K562 (cell line): ENCODE measurements at regions not wholly inside any gene's neighbourhood (a gene's known extent, or its start where the extent isn't known, plus 50 kb on each side); places are given as distances from the start of the nearest gene placed in this dataset.

Experiments
- ATAC-seq: fragments of 200-7000 bp; cut with Tn5 transposase; 3 replicates; pipeline ENCODE4 v1.9.1; 2020; ENCODE audit warnings: moderate library complexity
- BruUV-seq: library from RNA; stranded (reverse); fragments of 400-500 nt; replicated peaks from 2 replicates; lab custom pipeline; 2021; lab: Mats Ljungman, UMichigan
- CTCF ChIA-PET: fragments of 300-600 bp; formaldehyde crosslinking; extraction: SDS; loops from one replicate; lab custom pipeline; 2021; ENCODE audit warnings: low intra/inter-chr PET ratio; lab: Yijun Ruan, JAX
- POLR2A ChIA-PET: fragments of 300-600, 350-650 bp; sonication (Branson Sonifier 250); formaldehyde crosslinking; extraction: SDS; loops from one replicate; lab custom pipeline; 2021; ENCODE audit warnings: antibody characterized with exemption, inconsistent platforms; lab: Yijun Ruan, JAX
- DNase-seq, 4 experiments: peaks; one replicate each; pipeline versions ENCODE4 v3.0.0 to v3.0.0-alpha.2; 2011 to 2018; ENCODE audit warnings: low spot score in 3 of 4, mixed read lengths in 3 of 4; ENCODE audit errors: extremely low read depth in 1 of 4
- FAIRE-seq: peaks from 2 replicates; lab custom pipeline; 2011; peaks lifted over from hg19 to GRCh38; lab: Jason Lieb, UNC
- H2AFZ ChIP-seq: 2 replicates; pipeline ENCODE4 v1.6.0; 2011; ENCODE audit warnings: low read depth, low read length, control low read depth, inconsistent platforms
- H3K27ac ChIP-seq: fragments of 200-600 bp; 3 replicates; pipeline ENCODE4 v1.8.0; 2011; ENCODE audit warnings: low read depth, mild to moderate bottlenecking, control low read depth, inconsistent platforms, low read length, moderate library complexity, mixed read lengths; ENCODE audit errors: extremely low read depth
- H3K27me3 ChIP-seq, 2 experiments: fragments of 300-600 bp in 1 of 2; 2 replicates in 1 of 2; 3 replicates in 1 of 2; pipeline versions ENCODE4 v1.6.0 to v1.8.0; 2011; ENCODE audit warnings: inconsistent platforms in 2 of 2, low read length in 2 of 2, mild to moderate bottlenecking in 1 of 2, mixed read lengths in 1 of 2, moderate library complexity in 1 of 2; ENCODE audit not compliant: control insufficient read depth in 2 of 2, insufficient read depth in 2 of 2
- H3K36me3 ChIP-seq: fragments of 300-600 bp; 3 replicates; pipeline ENCODE4 v1.8.0; 2011; ENCODE audit warnings: mild to moderate bottlenecking, low read length, inconsistent platforms; ENCODE audit not compliant: control insufficient read depth, insufficient read depth
- H3K4me1 ChIP-seq, 2 experiments: fragments of 200-600 bp in 1 of 2; replicated peaks in 1 of 2; 2 replicates in 1 of 2; 3 replicates in 1 of 2; pipeline versions ENCODE4 v1.5.1 to v1.8.0; 2011; ENCODE audit warnings: inconsistent platforms in 2 of 2, low read length in 2 of 2, mild to moderate bottlenecking in 1 of 2, mixed read lengths in 1 of 2, moderate library complexity in 1 of 2; ENCODE audit not compliant: control insufficient read depth in 2 of 2, insufficient read depth in 2 of 2
- H3K4me2 ChIP-seq: 2 replicates; pipeline ENCODE4 v1.6.1; 2011; ENCODE audit warnings: low read length, control low read depth, inconsistent platforms, mixed read lengths; ENCODE audit not compliant: insufficient read depth
- H3K4me3 ChIP-seq: fragments of 200-600 bp; sonication (generic), shearing (Covaris generic); 2 replicates; pipeline ENCODE4 v1.5.1; 2016; ENCODE audit warnings: control low read depth, inconsistent platforms
- H3K79me2 ChIP-seq: fragments of 200-600 bp; 3 replicates; pipeline ENCODE4 v1.8.0; 2011; ENCODE audit warnings: low read length, inconsistent platforms; ENCODE audit not compliant: control insufficient read depth, insufficient read depth
- H3K9ac ChIP-seq, 2 experiments: 2 replicates each; pipeline versions ENCODE4 v1.6.0 to v1.6.1; 2011; ENCODE audit warnings: low read depth in 2 of 2, low read length in 2 of 2, control low read depth in 1 of 2, inconsistent platforms in 1 of 2, mild to moderate bottlenecking in 1 of 2, mixed read lengths in 1 of 2; ENCODE audit not compliant: insufficient read depth in 1 of 2
- H3K9me1 ChIP-seq: one replicate; pipeline ENCODE4 v1.6.0; 2011; ENCODE audit warnings: inconsistent platforms, mild to moderate bottlenecking, low read length, moderate library complexity; ENCODE audit not compliant: control insufficient read depth, insufficient read depth
- H3K9me3 ChIP-seq: replicated peaks from 2 replicates; pipeline ENCODE4 v1.5.1; 2011; ENCODE audit warnings: low read depth, low read length, inconsistent platforms; ENCODE audit not compliant: control insufficient read depth, insufficient read depth
- H4K20me1 ChIP-seq: replicated peaks from 2 replicates; pipeline ENCODE4 v1.6.1; 2011; ENCODE audit warnings: low read length, inconsistent platforms, mixed read lengths; ENCODE audit not compliant: control insufficient read depth, insufficient read depth
- ATF1 ChIP-seq, 2 experiments: fragments of 450-650 bp in 1 of 2; IDR thresholded peaks; 2 replicates each; pipeline ENCODE4 v1.6.1; 2016; ENCODE audit warnings: missing compliant biosample characterization in 1 of 2, missing genetic modification characterization in 1 of 2
- CEBPB ChIP-seq: fragments of 450-650 bp; IDR thresholded peaks from 2 replicates; pipeline ENCODE4 v1.6.1; 2016; ENCODE audit warnings: missing genetic modification characterization, missing compliant biosample characterization
- CTBP1 ChIP-seq: fragments of 450-650 bp; IDR thresholded peaks from 2 replicates; pipeline ENCODE4 v1.6.1; 2016; ENCODE audit warnings: borderline replicate concordance
- FOSL1 ChIP-seq: fragments of 200-800 bp; sonication (Bioruptor generic); conservative IDR thresholded peaks from 2 replicates; pipeline ENCODE4 v1.6.1; 2016; ENCODE audit warnings: missing genetic modification characterization, missing compliant biosample characterization
- MEF2A ChIP-seq: IDR thresholded peaks from 2 replicates; pipeline ENCODE4 v1.6.1; 2011; ENCODE audit warnings: low read depth, mild to moderate bottlenecking, low read length, moderate library complexity; ENCODE audit not compliant: control insufficient read depth
- SIRT6 ChIP-seq: IDR thresholded peaks from one replicate; pipeline ENCODE4 v1.6.1; 2012; ENCODE audit warnings: low read depth, mild to moderate bottlenecking, control low read depth, inconsistent platforms, low read length, moderate library complexity
- STAT5B ChIP-seq: fragments of 250-450 bp; sonication (Bioruptor Pico); IDR thresholded peaks from 2 replicates; pipeline ENCODE4 v1.8.0; 2021; ENCODE audit warnings: mild to moderate bottlenecking, inconsistent platforms
- TOE1 ChIP-seq, 2 experiments: fragments of 450-650 bp in 1 of 2; sonication (generic) in 1 of 2; formaldehyde crosslinking in 1 of 2; IDR thresholded peaks; 2 replicates each; pipeline versions ENCODE4 v1.7.1 to v1.8.0; 2016 to 2022; ENCODE audit warnings: borderline replicate concordance in 2 of 2, mild to moderate bottlenecking in 2 of 2, antibody characterized with exemption in 1 of 2, inconsistent platforms in 1 of 2, low read depth in 1 of 2, missing genetic modification reagents in 1 of 2, moderate library complexity in 1 of 2
- ZNF121 ChIP-seq: sonication (generic); formaldehyde crosslinking; conservative IDR thresholded peaks from 2 replicates; pipeline ENCODE4 v1.8.0; 2022; ENCODE audit warnings: missing genetic modification reagents
- ZNF655 ChIP-seq: fragments of 250-450 bp; sonication (Bioruptor Pico); IDR thresholded peaks from 2 replicates; pipeline ENCODE4 v1.5.0; 2021
- ZNF76 ChIP-seq: fragments of 250-450 bp; sonication (Bioruptor Pico); IDR thresholded peaks from 2 replicates; pipeline ENCODE4 v1.4.0; 2020; ENCODE audit warnings: mild to moderate bottlenecking, moderate library complexity, borderline replicate concordance
- WGBS: fragments of 100-300 bp; shearing (Covaris generic); methylation state at CpG from one replicate; pipeline ENCODE4 v1.1.6; 2016; ENCODE audit warnings: low coverage, mixed read lengths; ENCODE audit not compliant: insufficient coverage; ENCODE audit errors: missing lambda C conversion rate; 5-methylcytosine and 5-hydroxymethylcytosine counted together
- in situ Hi-C: fragments of 300-500 bp; cut with MboI; formaldehyde crosslinking; loops from 4 replicates; pipeline ENCODE4 v1.15.0; 2018; ENCODE audit warnings: inconsistent platforms, mixed read lengths
- intact Hi-C: fragments of 100-400 bp; cut with micrococcal nuclease; formaldehyde crosslinking; loops from 2 replicates; pipeline ENCODE4 v1.14.2; 2022

- CTCF ChIA-PET: no interaction called here
- POLR2A ChIA-PET: no interaction called here
- FAIRE-seq (no peak), DNase-seq (no peak), ATAC-seq (no peak)
- no TSS peak for BruUV-seq
- Histone ChIP-seq H4K20me1 (no peaks in the 10 kb centered on the region), H3K4me2 (no peak overlapping the region), H3K9me3 (no peaks in the 10 kb centered on the region), H3K36me3 (no peaks in the 10 kb centered on the region), H3K27me3 (peaks cover 0 to 6% of the 10 kb centered on the region in 2 experiments; a peak in 2 of 5 replicates), H3K4me1 (no peaks in the 10 kb centered on the region; a peak in 2 of 5 replicates), H3K9me1 (no peaks in the 10 kb centered on the region), H3K4me3 (no peak overlapping the region), H3K9ac (no peak overlapping the region), H3K79me2 (no peaks in the 10 kb centered on the region), H2AFZ (no peak overlapping the region), H3K27ac (no peak overlapping the region)
- TF ChIP-seq SIRT6 (no peak), CTBP1 (no peak), TOE1 (IDR thresholded peaks at IDR 0.05; ENCODE audit: borderline replicate concordance) (no peak), TOE1 (CRISPR knock-in tag; IDR thresholded peaks at IDR 0.05; ENCODE audit: borderline replicate concordance, low read depth) (no peak), ZNF121 (CRISPR knock-in tag) (no peak), ATF1 (CRISPR knock-in tag; IDR thresholded peaks at IDR 0.05) (no peak), ATF1 (tag; IDR thresholded peaks at IDR 0.05) (no peak), MEF2A (no peak), FOSL1 (0 out of 2 replicates have a peak, but pooled peaks have one; percentile 22), STAT5B (CRISPR knock-in tag) (no peak), CEBPB (peak; percentile 49), ZNF76 (no peak), ZNF655 (CRISPR knock-in tag) (no peak)
- intact Hi-C loops: no loop called here
- WGBS: 7% methylated on average over 8 of the region's 8 CpGs
- in situ Hi-C loops: no loop called here
Measured at GRCh38 chr5:157924931-157925729, 66.2 kb upstream of the CLINT1 start.
